ENCODE measurements at regions not wholly inside any gene's neighbourhood (a gene's known extent, or its start where the extent isn't known, plus 50 kb on each side); places are given as distances from the start of the nearest gene placed in this dataset.

DNA sequence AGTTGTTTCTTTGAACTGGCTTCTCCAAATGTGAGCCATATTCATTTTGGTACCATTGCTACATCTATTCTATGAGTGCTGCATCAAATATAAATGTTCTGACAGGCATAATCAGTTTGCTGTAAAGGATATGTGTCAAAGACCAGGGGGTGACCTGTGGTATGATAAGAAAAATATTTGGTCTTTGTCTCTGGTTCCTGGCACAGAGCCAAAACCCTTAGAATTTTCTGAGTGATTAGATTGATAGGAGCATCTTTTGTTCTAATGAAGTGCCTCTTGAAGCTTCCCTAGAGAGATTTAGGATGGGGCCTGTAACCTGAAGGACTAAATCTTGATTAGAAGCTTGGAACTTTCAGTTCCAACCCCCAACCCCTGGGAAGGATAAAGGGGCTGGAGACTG is 256.3 kb downstream of the NNT start:
- no peak overlapping the region for H3K9ac ChIP-seq (ENCODE audit: low read length)
- no peak overlapping the region for H3K27ac ChIP-seq (ENCODE audit: low read depth, low read length)
- H3K4me2 ChIP-seq (ENCODE audit: low read depth, low read length, poor library complexity, severe bottlenecking), result no peak overlapping the region
- no peaks in the 10 kb centered on the region for H3K79me2 ChIP-seq (ENCODE audit: insufficient read depth, low read length)
- H3K36me3 ChIP-seq (ENCODE audit: low read length), result no peaks in the 10 kb centered on the region
- H3K4me3 ChIP-seq (ENCODE audit: insufficient read depth, low read length, poor library complexity, severe bottlenecking), result no peak overlapping the region
- no peaks in the 10 kb centered on the region for H3K9me2 ChIP-seq (replicated peaks; ENCODE audit: insufficient read depth, low read length)
- H2AFZ ChIP-seq (ENCODE audit: low read depth, low read length, severe bottlenecking), result no peak overlapping the region
- no peaks in the 10 kb centered on the region for H3F3A ChIP-seq (ENCODE audit: insufficient read depth)
- H3K9me3 ChIP-seq (ENCODE audit: insufficient read depth, low read length), result no peaks in the 10 kb centered on the region
- H3K27me3 ChIP-seq (ENCODE audit: low read length), result no peaks in the 10 kb centered on the region
- H4K20me1 ChIP-seq (ENCODE audit: low read depth, low read length), result no peaks in the 10 kb centered on the region; the same call in 1 of the 2 replicates
- TF ChIP-seq, protein P1, sequence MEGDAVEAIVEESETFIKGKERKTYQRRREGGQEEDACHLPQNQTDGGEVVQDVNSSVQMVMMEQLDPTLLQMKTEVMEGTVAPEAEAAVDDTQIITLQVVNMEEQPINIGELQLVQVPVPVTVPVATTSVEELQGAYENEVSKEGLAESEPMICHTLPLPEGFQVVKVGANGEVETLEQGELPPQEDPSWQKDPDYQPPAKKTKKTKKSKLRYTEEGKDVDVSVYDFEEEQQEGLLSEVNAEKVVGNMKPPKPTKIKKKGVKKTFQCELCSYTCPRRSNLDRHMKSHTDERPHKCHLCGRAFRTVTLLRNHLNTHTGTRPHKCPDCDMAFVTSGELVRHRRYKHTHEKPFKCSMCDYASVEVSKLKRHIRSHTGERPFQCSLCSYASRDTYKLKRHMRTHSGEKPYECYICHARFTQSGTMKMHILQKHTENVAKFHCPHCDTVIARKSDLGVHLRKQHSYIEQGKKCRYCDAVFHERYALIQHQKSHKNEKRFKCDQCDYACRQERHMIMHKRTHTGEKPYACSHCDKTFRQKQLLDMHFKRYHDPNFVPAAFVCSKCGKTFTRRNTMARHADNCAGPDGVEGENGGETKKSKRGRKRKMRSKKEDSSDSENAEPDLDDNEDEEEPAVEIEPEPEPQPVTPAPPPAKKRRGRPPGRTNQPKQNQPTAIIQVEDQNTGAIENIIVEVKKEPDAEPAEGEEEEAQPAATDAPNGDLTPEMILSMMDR (IDR thresholded peaks at IDR 0.05; ENCODE audit: insufficient read depth, low read length, poor library complexity, severe bottlenecking), result no peak
- no peak for TF ChIP-seq EZH2phosphoT487 (conservative IDR thresholded peaks at IDR 0.05; ENCODE audit: low read length)

DNA sequence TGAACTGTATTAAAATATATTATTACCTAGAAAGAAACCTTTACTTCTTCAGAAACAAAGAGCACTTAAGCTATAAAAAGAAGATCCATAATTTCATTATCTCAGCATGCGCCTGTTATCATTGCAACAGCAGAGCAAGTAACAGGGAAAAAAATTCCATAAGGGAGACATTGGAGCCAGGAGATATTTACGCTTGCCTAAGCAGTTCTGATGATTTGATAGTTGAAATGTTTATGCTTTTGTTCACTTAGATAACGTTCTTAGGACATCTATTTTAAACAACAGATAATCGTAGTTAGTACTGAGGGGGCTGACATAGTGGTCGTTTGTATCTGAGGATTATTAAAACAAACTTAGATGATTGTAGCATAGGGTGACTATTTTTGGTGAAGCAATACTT is 252.5 kb downstream of the NNT start:
- Histone ChIP-seq H3K4me3 (ENCODE audit: insufficient read depth, low read length, poor library complexity, severe bottlenecking) (no peak overlapping the region), H3K9ac (ENCODE audit: low read length) (no peak overlapping the region), H3K4me2 (ENCODE audit: low read depth, low read length, poor library complexity, severe bottlenecking) (no peak overlapping the region), H3K9me3 (ENCODE audit: insufficient read depth, low read length) (no peaks in the 10 kb centered on the region), H3K9me2 (replicated peaks; ENCODE audit: insufficient read depth, low read length) (no peaks in the 10 kb centered on the region), H3K27me3 (ENCODE audit: low read length) (no peaks in the 10 kb centered on the region), H3K27ac (ENCODE audit: low read depth, low read length) (no peak overlapping the region), H4K20me1 (ENCODE audit: low read depth, low read length) (no peaks in the 10 kb centered on the region; the same call in 1 of the 2 replicates), H3F3A (ENCODE audit: insufficient read depth) (no peaks in the 10 kb centered on the region), H3K36me3 (ENCODE audit: low read length) (no peaks in the 10 kb centered on the region), H3K79me2 (ENCODE audit: insufficient read depth, low read length) (no peaks in the 10 kb centered on the region), H2AFZ (ENCODE audit: low read depth, low read length, severe bottlenecking) (no peak overlapping the region)
- TF ChIP-seq, protein P1 (IDR thresholded peaks at IDR 0.05; ENCODE audit: insufficient read depth, low read length, poor library complexity, severe bottlenecking), result no peak
- no peak for TF ChIP-seq EZH2phosphoT487 (conservative IDR thresholded peaks at IDR 0.05; ENCODE audit: low read length)

DNA sequence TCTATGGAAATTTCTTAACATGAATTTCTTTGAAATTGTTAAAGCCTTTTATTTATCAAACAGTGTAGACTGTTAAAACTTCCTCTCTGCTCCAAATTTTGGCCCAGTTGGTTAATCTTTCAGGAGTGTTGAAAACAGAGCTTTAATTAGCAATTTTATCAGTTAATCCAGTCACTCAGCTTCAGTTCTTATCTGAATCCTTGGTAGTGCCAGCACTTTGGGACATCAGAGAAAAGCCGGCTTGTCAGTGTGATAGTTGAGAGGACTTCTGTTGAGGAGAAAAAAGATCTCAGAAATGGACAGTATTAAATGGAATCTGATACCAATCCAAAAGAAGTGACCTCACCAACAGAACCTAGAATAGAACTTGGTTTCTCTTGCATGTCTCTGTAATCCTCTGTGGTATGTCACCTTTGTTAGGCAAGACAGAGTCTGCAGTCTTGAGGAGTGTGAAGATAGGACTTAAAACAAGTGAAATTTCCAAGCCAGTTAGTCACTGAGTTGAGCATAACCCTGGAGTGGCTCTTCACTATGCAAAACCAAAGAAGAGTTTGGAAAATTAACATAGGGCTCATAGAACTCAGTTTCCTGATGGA is 251.8 kb downstream of the NNT start:
- no peak for TF ChIP-seq EZH2phosphoT487 (conservative IDR thresholded peaks at IDR 0.05; ENCODE audit: low read length)
- TF ChIP-seq, protein P1 (IDR thresholded peaks at IDR 0.05; ENCODE audit: insufficient read depth, low read length, poor library complexity, severe bottlenecking), result no peak
- H3K27ac ChIP-seq (ENCODE audit: low read depth, low read length), result no peak overlapping the region
- H2AFZ ChIP-seq (ENCODE audit: low read depth, low read length, severe bottlenecking), result no peak overlapping the region
- no peak overlapping the region for H3K9ac ChIP-seq (ENCODE audit: low read length)
- no peaks in the 10 kb centered on the region for H3K9me2 ChIP-seq (replicated peaks; ENCODE audit: insufficient read depth, low read length)
- H3K4me3 ChIP-seq (ENCODE audit: insufficient read depth, low read length, poor library complexity, severe bottlenecking), result no peak overlapping the region
- H3F3A ChIP-seq (ENCODE audit: insufficient read depth), result no peaks in the 10 kb centered on the region
- no peaks in the 10 kb centered on the region; the same call in 1 of the 2 replicates for H4K20me1 ChIP-seq (ENCODE audit: low read depth, low read length)
- no peaks in the 10 kb centered on the region for H3K36me3 ChIP-seq (ENCODE audit: low read length)
- no peaks in the 10 kb centered on the region for H3K9me3 ChIP-seq (ENCODE audit: insufficient read depth, low read length)
- no peak overlapping the region for H3K4me2 ChIP-seq (ENCODE audit: low read depth, low read length, poor library complexity, severe bottlenecking)
- H3K27me3 ChIP-seq (ENCODE audit: low read length), result no peaks in the 10 kb centered on the region
- no peaks in the 10 kb centered on the region for H3K79me2 ChIP-seq (ENCODE audit: insufficient read depth, low read length)

Measured in SU-DHL-6 (cell line).